IPS-18a (cell line): ENCODE measurements at regions not wholly inside any gene's neighbourhood (a gene's known extent, or its start where the extent isn't known, plus 50 kb on each side); places are given as distances from the start of the nearest gene placed in this dataset.
"Not testable (repeated sequence)": the region's sequence is repeated elsewhere in the genome, so short reads cannot be mapped to it uniquely, and the experiment has no call there.

Experiments
- H3K27ac ChIP-seq: one replicate; pipeline ENCODE4 v1.5.1; 2013; ENCODE audit warnings: low read length
- H3K27me3 ChIP-seq: one replicate; pipeline ENCODE4 v1.6.1; 2013; ENCODE audit warnings: mild to moderate bottlenecking, low read length; ENCODE audit not compliant: control insufficient read depth, insufficient read depth
- H3K36me3 ChIP-seq: one replicate; pipeline ENCODE4 v1.6.1; 2013; ENCODE audit warnings: low read depth, low read length; ENCODE audit not compliant: control insufficient read depth
- H3K4me1 ChIP-seq: one replicate; pipeline ENCODE4 v1.6.1; 2013; ENCODE audit warnings: low read depth, low read length; ENCODE audit not compliant: control insufficient read depth
- H3K4me3 ChIP-seq: one replicate; pipeline ENCODE4 v1.5.1; 2013; ENCODE audit warnings: low read length
- H3K9ac ChIP-seq: one replicate; pipeline ENCODE4 v1.6.1; 2013; ENCODE audit warnings: mild to moderate bottlenecking, low read length, moderate library complexity
- H3K9me3 ChIP-seq: one replicate; pipeline ENCODE4 v1.6.1; 2013; ENCODE audit warnings: low read depth, low read length; ENCODE audit not compliant: control insufficient read depth

DNA sequence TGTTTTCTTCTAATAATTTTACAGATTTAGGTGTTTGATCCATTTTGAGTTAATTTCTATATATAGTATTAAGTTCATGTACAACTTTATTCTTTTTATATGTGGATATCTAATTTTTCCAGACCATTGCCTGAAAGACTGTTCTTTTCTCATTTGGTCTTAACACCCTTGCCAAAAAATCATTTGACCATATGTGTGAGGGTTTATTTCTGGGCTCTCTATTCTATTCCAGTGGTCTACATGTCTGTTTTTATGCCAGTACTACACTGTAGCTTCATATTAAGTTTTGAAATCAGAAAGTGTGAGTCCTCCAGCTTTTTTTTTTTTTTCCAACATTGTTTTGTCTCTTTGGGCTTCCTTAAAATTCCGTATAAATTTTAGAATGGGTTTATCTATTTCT is 554.1 kb downstream of the KCNH5 start:
- H3K4me1 ChIP-seq = no peaks in the 10 kb centered on the region
- no peak overlapping the region for H3K27ac ChIP-seq
- H3K27me3 ChIP-seq = no peaks in the 10 kb centered on the region
- peaks cover 6% of the 10 kb centered on the region for H3K9me3 ChIP-seq
- H3K9ac ChIP-seq = no peak overlapping the region
- H3K36me3 ChIP-seq = no peaks in the 10 kb centered on the region
- H3K4me3 ChIP-seq = no peak overlapping the region

DNA sequence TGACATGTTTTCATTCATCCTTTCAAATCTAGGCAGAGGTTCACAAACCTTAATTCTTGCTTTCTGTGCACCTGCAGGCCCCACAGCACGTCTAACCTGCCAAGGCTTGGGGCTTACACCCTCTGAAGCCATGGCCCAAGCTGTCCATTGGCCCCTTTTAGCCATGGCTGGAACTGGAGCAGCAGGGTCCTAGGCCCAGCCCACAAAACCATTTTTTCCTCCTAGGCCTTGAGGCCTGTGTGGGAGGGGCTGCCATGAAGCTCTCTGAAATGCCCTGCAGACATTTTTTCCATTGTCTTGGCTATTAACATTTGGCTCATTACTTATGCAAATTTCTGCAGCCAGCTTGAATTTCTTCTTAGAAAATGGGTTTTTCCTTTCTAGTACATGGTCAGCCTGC is 547.5 kb downstream of the KCNH5 start:
- no peak overlapping the region for H3K27ac ChIP-seq
- H3K4me1 ChIP-seq = no peaks in the 10 kb centered on the region
- no peak overlapping the region for H3K4me3 ChIP-seq
- peaks cover 12% of the 10 kb centered on the region for H3K9me3 ChIP-seq
- no peak overlapping the region for H3K9ac ChIP-seq
- no peaks in the 10 kb centered on the region for H3K36me3 ChIP-seq
- H3K27me3 ChIP-seq = no peaks in the 10 kb centered on the region

DNA sequence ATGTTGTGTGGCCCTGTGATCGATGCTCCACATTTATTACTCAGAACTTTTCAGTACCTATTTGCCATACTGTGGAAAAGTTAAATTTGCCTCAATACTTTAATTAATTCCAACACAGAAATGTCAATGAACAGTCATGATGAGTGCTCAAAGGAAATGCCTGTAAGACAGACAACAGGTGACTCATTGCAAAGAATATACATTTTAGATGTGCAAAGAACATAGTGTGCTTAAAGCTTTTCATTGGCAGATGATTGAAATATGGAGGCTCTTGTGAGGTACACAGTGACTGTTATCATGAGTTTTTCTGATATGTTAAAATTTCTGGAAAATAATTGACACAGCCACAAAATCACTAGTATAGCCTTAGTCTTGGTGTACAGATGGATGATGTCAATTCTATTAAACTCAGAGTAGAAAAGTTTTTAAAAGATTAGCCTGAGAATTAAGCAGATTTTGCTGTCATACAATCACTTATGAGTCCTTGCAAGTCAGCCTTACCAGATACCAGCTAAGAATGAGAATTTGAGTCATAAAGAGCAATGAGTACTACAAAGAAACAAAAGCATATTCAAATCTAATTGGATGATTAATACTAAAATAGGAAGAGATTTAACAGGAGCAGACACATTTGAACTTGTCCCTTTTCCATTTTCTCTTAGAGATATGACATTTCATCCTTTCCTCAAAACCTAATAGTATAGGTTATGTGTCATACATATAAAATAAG is 544.1 kb downstream of the KCNH5 start:
- Histone ChIP-seq H3K4me3 (no peak overlapping the region), H3K27me3 (no peaks in the 10 kb centered on the region), H3K9me3 (peaks cover 5% of the 10 kb centered on the region), H3K4me1 (no peaks in the 10 kb centered on the region), H3K9ac (no peak overlapping the region), H3K27ac (no peak overlapping the region), H3K36me3 (no peaks in the 10 kb centered on the region)

DNA sequence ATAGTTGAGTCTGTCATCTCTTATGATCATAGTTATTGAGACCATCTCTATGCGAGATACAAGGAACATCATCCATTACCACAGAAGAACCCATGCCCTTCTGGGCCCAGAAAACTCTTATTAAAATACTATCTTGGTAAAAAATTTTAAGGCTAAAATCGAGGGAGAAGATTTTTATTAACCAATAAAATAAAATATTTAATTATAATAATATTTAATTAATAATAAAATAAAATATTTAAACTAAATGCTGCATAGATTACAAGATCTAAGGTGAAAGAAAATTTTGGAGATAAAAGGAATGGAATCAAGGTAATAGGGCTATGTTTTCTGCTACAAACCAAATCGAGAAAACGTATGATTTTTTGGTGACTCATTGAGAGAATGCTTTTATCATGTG is 540.2 kb downstream of the KCNH5 start:
- H3K9me3 ChIP-seq = no peaks in the 10 kb centered on the region
- no peaks in the 10 kb centered on the region for H3K4me1 ChIP-seq
- no peak overlapping the region for H3K9ac ChIP-seq
- H3K36me3 ChIP-seq = no peaks in the 10 kb centered on the region
- no peaks in the 10 kb centered on the region for H3K27me3 ChIP-seq
- H3K27ac ChIP-seq = no peak overlapping the region
- H3K4me3 ChIP-seq = no peak overlapping the region

DNA sequence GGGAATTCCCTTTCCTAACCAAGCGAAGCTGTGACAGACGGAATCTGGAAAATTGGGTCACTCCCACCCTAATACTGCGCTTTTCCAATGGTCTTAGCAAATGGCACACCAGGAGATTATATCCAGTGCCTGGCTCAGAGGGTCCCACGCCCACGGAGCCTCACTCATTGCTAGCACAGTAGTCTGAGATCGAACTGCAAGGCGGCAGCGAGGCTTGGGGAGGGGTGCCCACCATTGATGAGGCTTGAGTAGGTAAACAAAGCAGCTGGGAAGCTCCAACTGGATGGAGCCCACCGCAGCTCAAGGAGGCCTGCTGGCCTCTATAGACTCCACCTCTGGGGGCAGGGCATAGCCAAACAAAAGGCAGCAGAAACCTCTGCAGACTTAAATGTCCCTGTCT is 523.9 kb downstream of the KCNH5 start:
- H3K4me1 ChIP-seq, H3K4me3 ChIP-seq, H3K27ac ChIP-seq, H3K36me3 ChIP-seq, H3K9ac ChIP-seq, H3K27me3 ChIP-seq: not testable (repeated sequence)
- peaks cover 18% of the 10 kb centered on the region for H3K9me3 ChIP-seq

DNA sequence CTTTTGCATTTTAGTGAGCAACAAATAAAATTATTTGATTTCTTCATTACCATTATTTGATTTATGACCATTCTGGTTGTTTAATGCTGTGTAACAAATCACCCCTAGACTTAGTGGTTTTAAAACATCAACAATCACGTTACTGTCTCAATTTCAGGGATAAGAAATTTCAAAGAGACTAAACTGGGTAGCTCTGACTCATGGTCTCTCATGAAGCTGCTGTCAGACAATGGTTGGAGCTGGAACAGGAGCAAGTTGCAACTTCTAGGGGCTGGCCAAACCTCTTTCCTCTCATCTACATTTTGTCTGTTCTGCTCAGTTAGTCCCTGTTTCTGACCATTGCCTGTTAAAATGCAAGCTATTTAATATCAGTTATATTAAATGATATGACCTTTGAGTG is 517.0 kb downstream of the KCNH5 start:
- Histone ChIP-seq H3K36me3 (no peaks in the 10 kb centered on the region), H3K4me1 (no peaks in the 10 kb centered on the region), H3K9me3 (no peaks in the 10 kb centered on the region), H3K9ac (no peak overlapping the region), H3K27ac (no peak overlapping the region), H3K4me3 (no peak overlapping the region), H3K27me3 (no peaks in the 10 kb centered on the region)

DNA sequence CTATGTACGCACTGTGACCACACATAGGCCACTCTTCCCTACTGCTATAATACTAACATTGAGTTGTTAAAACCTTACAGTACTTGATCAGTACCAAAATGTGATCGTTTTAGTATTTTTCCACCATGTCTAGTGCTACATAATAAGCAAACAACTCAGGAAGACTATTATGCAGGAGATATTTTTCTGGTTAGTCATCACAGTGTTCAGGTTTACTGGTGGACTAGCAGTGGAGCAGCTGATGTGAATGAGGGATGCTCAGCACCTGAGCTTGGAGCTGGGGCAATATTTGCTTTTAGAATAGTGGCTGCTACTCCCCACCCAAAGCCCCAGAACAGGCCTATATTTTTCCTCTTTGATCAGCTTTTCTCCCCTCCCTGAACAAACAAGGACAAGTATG is 513.1 kb downstream of the KCNH5 start:
- H3K9me3 ChIP-seq = no peaks in the 10 kb centered on the region

DNA sequence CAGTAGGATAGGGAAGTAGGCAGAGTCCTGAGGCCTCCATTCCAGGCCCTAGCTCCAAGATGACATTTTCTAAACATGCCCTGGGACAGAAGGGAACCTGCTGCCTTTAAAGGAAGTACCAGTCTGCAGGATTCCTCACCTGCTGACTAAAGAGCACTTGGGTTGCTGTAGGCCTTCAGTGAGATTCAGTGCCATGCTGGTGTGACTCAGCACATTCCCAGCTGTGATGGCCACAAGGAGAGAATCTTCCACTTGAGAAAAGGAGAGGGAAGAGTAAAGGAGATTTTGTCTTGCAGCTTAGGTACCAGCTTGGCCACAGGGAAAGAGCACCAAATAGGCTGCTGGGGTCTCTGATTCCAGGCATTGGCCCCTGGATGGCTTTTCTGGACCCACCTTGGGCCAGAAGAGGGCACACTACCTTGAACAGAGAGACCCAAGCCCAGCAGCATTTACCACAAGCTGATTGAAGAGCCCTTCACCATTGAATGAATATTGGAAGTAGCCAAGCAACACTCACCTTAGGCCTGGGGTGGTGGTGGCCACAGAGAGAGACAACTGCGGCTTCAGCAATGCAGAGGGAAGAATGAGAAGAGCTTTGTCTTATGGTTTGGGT is 498.3 kb downstream of the KCNH5 start:
- H3K27me3 ChIP-seq = no peaks in the 10 kb centered on the region

More for the DNA sequence above, 513.1 kb downstream of the KCNH5 start:
- Histone ChIP-seq H3K36me3 (no peaks in the 10 kb centered on the region), H3K27ac (no peak overlapping the region), H3K4me1 (no peaks in the 10 kb centered on the region), H3K9ac (no peak overlapping the region), H3K4me3 (no peak overlapping the region), H3K27me3 (no peaks in the 10 kb centered on the region)

DNA sequence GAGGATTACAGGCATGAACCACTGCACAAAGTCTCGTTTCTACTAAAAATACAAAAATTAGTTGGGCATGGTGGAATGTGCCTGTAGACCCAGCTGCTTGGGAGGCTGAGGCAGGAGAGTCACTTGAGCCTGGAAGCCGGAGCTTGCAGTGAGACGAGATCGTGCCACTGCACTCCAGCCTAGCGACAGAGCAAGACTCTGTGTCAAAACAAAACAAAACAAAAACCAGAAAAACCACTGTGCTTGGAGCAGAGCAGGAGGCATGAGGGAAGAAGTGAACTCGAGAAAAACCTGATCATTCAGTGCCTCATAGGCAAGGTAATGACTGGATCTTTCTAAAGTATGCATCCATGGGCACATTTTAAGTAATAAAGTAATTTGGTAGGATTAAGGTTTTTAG is 487.8 kb downstream of the KCNH5 start:
- no peak overlapping the region for H3K9ac ChIP-seq
- H3K36me3 ChIP-seq = no peaks in the 10 kb centered on the region
- H3K4me3 ChIP-seq = no peak overlapping the region
- H3K27ac ChIP-seq = no peak overlapping the region
- H3K9me3 ChIP-seq = no peaks in the 10 kb centered on the region
- H3K4me1 ChIP-seq = no peaks in the 10 kb centered on the region
- no peaks in the 10 kb centered on the region for H3K27me3 ChIP-seq

More for the DNA sequence above, 498.3 kb downstream of the KCNH5 start:
- H3K4me1 ChIP-seq = no peaks in the 10 kb centered on the region
- H3K27ac ChIP-seq = no peak overlapping the region
- no peak overlapping the region for H3K4me3 ChIP-seq
- no peak overlapping the region for H3K9ac ChIP-seq
- no peaks in the 10 kb centered on the region for H3K9me3 ChIP-seq
- H3K36me3 ChIP-seq = no peaks in the 10 kb centered on the region

DNA sequence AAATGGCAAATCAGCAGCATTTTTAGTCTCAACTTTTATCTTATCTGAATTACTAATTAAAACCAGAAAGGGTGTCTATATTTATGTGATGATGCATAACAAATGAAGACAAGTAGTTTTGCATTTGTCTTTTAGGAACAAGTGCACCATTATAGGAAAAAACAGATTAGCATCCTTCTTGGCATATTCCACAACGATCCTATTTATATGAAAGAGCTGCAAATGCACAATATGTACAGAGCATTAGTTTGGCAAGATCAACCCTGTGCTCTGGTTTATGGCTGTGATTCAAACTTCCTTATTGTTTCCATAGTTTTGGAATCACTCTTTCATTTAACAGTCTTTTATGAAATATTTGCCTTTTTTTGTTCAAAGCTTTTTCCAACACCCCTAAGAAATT is 486.8 kb downstream of the KCNH5 start:
- H3K9me3 ChIP-seq = no peaks in the 10 kb centered on the region
- no peaks in the 10 kb centered on the region for H3K27me3 ChIP-seq
- no peaks in the 10 kb centered on the region for H3K36me3 ChIP-seq
- H3K9ac ChIP-seq = no peak overlapping the region
- no peaks in the 10 kb centered on the region for H3K4me1 ChIP-seq
- H3K27ac ChIP-seq = no peak overlapping the region
- H3K4me3 ChIP-seq = no peak overlapping the region

DNA sequence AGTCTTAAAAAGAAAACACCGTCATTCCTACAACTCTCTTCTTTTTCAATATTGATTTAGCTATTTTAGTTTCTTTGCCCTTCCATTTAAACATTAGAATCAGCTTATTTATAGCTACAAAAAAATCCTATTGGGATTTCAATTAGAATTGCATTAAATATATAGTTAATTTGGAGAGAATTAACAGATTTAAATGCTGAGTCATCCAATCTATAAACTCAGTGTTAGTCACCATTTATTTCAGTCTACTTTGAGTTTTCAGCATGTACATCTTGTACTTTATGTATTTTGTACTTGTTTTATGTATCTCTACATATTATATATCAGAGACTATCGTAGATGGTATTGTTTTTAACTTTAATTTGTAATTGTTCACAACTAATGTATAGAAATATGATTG is 460.0 kb downstream of the KCNH5 start:
- H3K4me1 ChIP-seq = no peaks in the 10 kb centered on the region

DNA sequence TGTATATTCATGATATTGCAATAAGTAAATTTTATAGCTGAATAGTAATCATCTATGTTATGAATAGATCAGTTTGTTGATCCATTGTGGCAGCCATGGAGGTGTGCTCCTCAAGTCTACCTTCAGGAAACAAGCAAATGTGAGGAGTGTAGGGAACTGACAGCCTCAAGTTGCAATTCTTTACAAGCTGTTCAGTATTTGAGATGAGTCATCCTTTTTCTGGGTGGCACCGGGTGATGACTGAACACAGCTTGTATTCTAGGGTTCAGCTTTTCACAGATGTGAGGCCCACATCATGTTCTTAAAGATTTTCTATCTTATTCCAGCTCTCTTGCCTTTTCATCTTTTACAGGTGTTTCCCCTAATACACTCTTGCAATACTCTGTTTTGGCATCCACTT is 452.4 kb downstream of the KCNH5 start:
- H3K27ac ChIP-seq = no peak overlapping the region

More for the DNA sequence above, 460.0 kb downstream of the KCNH5 start:
- Histone ChIP-seq H3K9ac (no peak overlapping the region), H3K27me3 (no peaks in the 10 kb centered on the region), H3K9me3 (no peaks in the 10 kb centered on the region), H3K4me3 (no peak overlapping the region), H3K36me3 (no peaks in the 10 kb centered on the region), H3K27ac (no peak overlapping the region)

More for the DNA sequence above, 452.4 kb downstream of the KCNH5 start:
- H3K4me3 ChIP-seq = no peak overlapping the region
- H3K9ac ChIP-seq = no peak overlapping the region
- H3K9me3 ChIP-seq = peaks cover 10% of the 10 kb centered on the region
- no peaks in the 10 kb centered on the region for H3K4me1 ChIP-seq
- no peaks in the 10 kb centered on the region for H3K36me3 ChIP-seq
- H3K27me3 ChIP-seq = no peaks in the 10 kb centered on the region
